VCaP (cell line): ENCODE measurements at regions not wholly inside any gene's neighbourhood (a gene's known extent, or its start where the extent isn't known, plus 50 kb on each side); places are given as distances from the start of the nearest gene placed in this dataset.

Source experiments
- H3K27ac ChIP-seq: fragments of 450-650 bp; 2 replicates; pipeline ENCODE4 v1.5.1; 2017
- CTCF ChIP-seq: fragments of 450-650 bp; conservative IDR thresholded peaks from 2 replicates; pipeline ENCODE4 v1.5.1; 2017; ENCODE audit warnings: mild to moderate bottlenecking, moderate library complexity

DNA sequence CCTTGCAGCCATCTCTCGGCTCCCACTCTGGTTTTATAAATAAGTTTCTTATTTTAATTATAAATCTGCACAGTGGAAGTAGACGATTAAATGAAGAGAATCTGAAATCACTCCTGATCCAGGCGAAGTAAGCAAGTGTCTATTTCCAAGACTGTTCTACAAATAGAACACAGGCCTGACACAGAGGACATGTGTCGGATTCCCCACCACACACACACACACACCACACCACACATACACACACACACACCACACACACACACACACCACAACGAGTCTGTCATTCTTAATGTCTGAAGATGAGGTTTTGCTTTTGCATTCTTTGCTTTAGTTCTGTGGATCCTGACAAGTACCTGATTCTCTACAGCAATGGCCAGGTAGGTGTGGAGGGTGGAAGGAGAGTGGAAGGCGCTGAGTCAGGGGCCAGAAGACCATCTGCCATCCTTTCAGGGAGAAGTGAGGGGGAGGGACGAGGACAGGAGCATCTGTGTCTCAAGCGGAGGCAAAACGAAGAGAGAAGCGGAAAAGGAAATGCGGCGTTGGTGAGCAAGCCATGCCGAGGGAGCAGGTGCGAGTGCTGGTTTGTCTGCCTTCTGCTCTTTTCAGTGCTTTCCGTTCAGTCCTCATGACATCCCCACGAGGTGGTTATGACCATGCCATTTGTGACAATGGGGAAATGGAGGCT, 110.2 kb downstream of the TEX26 start:
- TF ChIP-seq CTCF = no peak
- no peak overlapping the region for H3K27ac ChIP-seq

DNA sequence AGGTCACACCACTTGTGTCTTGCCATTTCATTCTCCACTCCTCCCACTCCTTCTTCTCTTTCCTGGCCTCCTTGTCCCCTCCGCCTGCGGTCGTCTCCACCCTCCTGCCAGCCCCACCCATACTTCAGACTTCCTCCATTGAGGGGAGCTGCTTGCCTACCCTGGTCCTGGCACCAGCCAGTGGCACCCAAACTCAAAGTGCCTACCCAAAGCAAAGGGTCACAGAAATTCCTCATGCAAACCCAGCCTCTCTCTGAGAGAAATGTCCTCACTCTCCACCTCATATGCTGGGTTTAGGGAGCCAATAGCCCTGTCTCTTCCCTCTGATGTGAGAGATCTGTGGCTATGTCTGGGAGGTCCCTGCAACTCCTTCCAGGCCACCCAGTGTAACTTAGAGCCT, 109.6 kb downstream of the TEX26 start:
- no peak for TF ChIP-seq CTCF
- no peak overlapping the region for H3K27ac ChIP-seq

DNA sequence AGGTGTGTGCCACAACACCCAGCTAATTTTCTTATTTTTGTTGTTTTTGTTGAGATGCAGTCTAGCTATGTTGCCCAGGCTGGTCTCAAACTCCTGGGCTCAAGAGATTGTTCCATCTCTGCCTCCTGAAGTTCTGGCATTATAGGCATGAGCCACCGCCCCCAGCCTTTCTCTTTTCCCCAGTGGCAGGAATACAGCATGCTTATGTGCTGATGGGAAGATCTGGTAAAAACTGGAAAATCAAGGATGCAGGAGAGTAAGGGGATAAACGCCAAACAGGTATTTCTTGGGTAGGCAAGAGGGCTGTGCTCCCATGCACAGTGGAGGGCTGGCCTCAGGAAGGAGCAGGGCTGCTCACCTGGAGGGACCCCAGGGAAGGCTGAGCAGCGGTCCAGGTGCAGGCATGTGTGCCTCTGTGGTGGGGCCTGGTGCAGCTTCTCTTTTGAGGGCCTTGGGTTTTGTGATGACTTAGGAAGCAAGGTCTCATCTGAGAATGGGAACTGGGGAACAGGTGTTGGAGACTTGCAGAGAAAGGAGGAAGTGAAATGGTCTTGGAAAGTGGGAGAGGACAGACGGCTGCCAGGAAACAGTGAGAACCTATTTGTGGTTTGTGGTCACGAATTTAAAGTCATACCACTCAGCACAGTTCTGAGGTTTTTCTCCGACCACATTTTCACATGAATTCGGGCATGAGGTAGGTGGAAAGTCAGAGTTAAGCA, 106.5 kb downstream of the TEX26 start:
- no peak for TF ChIP-seq CTCF
- H3K27ac ChIP-seq = no peak overlapping the region

DNA sequence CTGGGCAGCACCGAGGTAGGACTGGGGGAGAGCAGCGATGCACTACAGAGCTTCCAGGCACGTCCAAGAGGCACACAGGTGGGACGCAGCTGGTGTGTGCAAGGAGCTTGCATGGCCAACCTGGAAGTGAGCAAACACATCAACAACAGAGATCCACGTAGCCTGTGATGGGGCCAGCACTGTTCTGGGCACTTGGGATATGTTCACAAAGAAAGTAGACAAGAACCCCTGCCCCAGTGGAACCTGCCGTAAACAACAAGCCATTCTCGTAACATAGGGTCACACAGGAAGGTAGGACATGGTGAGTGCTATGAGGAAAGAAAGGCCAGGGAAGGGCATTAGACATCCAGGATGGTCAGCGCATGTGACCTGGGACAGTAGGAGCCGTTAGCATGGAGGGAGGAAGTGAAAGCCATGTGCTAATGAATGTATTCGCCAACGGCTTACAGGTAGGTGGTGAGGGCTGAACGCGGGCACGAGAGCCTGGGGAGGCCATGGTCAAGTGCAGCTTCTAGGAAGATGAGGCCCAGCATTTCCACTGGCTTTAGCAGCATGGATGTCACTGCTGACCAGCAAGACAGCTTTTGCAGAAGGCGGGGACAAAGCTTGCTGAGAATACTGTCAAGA, 105.5 kb downstream of the TEX26 start:
- no peak overlapping the region for H3K27ac ChIP-seq
- TF ChIP-seq CTCF = no peak

DNA sequence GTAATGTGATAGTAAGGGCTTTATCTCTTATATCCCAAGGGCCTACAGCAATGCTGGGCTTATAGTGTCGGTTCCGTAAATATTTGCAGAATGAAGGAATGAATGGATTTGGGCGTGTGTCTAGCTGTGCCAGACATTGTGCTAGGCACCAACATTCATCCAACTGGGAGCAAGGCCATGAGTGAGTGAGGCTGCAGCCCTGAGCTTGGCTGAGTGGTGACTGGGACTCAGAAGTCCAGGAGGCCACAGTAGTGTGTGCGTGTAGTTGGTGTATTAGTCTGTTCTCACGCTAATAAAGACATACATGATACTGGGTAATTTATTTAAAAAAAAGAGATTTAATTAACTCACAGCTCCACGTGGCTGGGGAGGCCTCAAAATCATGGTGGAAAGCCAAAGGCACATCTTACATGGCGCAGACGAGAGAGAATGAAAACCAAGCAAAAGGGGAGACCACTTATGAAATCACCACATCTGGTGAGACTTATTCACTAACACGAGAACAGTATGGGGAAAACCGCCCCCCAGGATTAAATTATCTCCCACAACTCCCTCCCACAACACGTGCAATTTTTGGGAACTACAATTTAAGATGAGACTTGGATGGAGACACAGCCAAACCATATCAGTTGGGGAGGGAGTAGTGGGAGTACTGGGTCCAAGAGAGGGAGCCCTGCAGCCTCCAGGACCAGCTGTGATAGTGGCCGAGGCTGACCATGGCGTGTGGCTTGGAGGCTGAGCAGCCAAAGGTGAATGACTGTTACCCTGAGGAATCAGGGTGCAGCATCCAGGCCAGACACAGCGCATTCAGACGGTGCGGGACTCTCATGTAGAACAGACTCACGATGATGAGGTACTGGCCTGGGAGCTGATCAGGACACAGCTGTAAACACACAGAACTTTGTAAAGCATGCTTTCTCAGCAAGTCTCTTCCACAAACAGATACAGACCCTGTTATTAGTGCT, 104.6 kb downstream of the TEX26 start:
- no peak overlapping the region for H3K27ac ChIP-seq
- no peak for TF ChIP-seq CTCF

DNA sequence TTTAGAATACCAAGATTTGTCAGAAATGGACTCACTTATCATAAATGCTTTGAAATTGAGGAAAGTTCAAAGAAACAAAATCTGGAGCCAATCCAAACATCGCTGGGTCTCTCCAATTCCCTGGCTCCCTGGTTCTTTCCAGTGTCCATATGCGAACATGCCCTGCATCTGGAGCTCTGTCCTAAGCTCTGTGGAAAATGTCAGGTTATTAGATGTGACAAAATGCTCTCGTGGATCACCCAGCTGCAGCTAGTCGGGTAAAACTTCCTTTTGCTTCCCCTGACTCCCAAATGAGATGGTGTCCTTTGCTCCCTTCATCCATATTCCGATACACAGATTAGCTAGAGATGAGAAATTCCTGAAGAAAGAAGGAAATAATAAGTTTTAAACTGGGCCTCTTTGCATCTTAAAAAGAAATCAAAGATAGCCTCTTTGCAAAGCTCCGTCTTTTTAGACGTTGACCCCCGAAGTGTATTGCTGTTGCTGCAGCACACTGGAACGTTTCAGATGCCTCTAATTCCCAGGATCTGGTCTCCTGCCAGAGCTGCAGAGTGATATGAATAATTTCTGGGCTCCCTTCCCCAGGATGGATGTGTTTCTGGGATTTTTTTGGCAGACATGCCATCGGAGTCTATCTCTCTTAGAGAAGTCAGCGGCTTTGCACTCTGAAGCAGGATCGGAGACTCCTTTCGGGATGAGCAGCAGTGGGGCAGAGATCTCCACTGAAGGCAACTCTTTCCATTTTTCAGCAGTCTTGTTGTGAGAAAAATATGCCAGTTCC, 102.9 kb downstream of the TEX26 start:
- H3K27ac ChIP-seq = no peak overlapping the region
- no peak for TF ChIP-seq CTCF
